Suprapubic skin (tissue), 4 donors: ENCODE measurements at regions not wholly inside any gene's neighbourhood (a gene's known extent, or its start where the extent isn't known, plus 50 kb on each side); places are given as distances from the start of the nearest gene placed in this dataset.

ENCODE experiments used
- DNase-seq, 2 donors: peaks; one replicate each; pipeline ENCODE4 v3.0.0-alpha.2; 2019; ENCODE audit warnings: low spot score in 2 of 2
- H3K27ac ChIP-seq: fragments of 200-600 bp; sonication (generic); one replicate; pipeline ENCODE4 v1.5.1; 2019
- H3K27me3 ChIP-seq: fragments of 200-600 bp; sonication (generic); one replicate; pipeline ENCODE4 v1.5.1; 2019
- H3K36me3 ChIP-seq: fragments of 200-600 bp; sonication (generic); one replicate; pipeline ENCODE4 v1.5.1; 2019
- H3K4me1 ChIP-seq: fragments of 200-600 bp; sonication (generic); one replicate; pipeline ENCODE4 v1.5.1; 2019
- H3K4me3 ChIP-seq: fragments of 200-600 bp; sonication (generic); one replicate; pipeline ENCODE4 v1.5.1; 2019; ENCODE audit warnings: mild to moderate bottlenecking
- H3K9me3 ChIP-seq: fragments of 200-600 bp; sonication (generic); one replicate; pipeline ENCODE4 v1.5.1; 2019
- EP300 ChIP-seq: sonication (generic); formaldehyde crosslinking; IDR thresholded peaks from one replicate; pipeline ENCODE4 v1.6.1; 2017; ENCODE audit warnings: antibody characterized with exemption
- POLR2A ChIP-seq, 2 donors: fragments of 450-650 bp; IDR thresholded peaks; one replicate each; pipeline ENCODE4 v1.6.1; 2017; ENCODE audit warnings: antibody characterized with exemption in 2 of 2, mild to moderate bottlenecking in 2 of 2, moderate library complexity in 2 of 2
- POLR2AphosphoS5 ChIP-seq, 3 donors: sonication (generic); formaldehyde crosslinking; IDR thresholded peaks; one replicate each; pipeline ENCODE4 v1.6.1; 2017; ENCODE audit warnings: antibody characterized with exemption in 3 of 3
- WGBS: methylation state at CpG from one replicate; pipeline ENCODE4 v1.1.5; 2018; 5-methylcytosine and 5-hydroxymethylcytosine counted together
- TF ChIP-seq, protein P1 (sequence below), 2 donors: fragments of 200-600 bp in 1 of 2; fragments of 450-650 bp in 1 of 2; sonication (generic) in 1 of 2; IDR thresholded peaks; one replicate each; pipeline ENCODE4 v1.5.1; 2016 to 2019; ENCODE audit warnings: antibody characterized with exemption in 2 of 2, mild to moderate bottlenecking in 1 of 2, moderate library complexity in 1 of 2

DNA sequence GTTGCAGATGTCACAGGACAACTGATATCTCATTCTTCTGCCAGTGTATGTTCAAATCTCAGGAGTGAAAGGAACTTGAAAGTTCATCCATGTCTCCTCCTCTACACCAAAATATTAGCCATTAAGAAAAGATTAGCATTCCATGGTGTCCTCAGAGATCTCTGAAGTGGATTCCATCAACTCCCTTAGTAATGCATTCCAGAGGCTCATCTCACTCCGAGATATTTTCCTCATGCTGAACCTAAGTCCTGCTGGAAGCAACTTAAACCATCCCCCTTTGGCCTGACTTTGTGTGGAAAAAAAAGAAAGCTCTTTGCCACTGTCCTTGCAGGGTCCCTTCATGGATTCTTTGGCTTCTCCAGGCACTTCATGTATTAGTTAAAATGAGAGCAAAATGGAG is 155.7 kb upstream of the ZNF462 start:
- H3K27ac ChIP-seq, result no peak overlapping the region
- TF ChIP-seq POLR2A (IDR thresholded peaks at IDR 0.05), result no peak
- no peak for TF ChIP-seq EP300
- TF ChIP-seq POLR2AphosphoS5 (IDR thresholded peaks at IDR 0.05), result no peak
- TF ChIP-seq, protein P1, sequence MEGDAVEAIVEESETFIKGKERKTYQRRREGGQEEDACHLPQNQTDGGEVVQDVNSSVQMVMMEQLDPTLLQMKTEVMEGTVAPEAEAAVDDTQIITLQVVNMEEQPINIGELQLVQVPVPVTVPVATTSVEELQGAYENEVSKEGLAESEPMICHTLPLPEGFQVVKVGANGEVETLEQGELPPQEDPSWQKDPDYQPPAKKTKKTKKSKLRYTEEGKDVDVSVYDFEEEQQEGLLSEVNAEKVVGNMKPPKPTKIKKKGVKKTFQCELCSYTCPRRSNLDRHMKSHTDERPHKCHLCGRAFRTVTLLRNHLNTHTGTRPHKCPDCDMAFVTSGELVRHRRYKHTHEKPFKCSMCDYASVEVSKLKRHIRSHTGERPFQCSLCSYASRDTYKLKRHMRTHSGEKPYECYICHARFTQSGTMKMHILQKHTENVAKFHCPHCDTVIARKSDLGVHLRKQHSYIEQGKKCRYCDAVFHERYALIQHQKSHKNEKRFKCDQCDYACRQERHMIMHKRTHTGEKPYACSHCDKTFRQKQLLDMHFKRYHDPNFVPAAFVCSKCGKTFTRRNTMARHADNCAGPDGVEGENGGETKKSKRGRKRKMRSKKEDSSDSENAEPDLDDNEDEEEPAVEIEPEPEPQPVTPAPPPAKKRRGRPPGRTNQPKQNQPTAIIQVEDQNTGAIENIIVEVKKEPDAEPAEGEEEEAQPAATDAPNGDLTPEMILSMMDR (IDR thresholded peaks at IDR 0.05), result no peak
- 47% methylated on average over 1 of the region's 1 CpG for WGBS
- H3K4me3 ChIP-seq, result no peak overlapping the region
- DNase-seq, result no peak
- H3K4me1 ChIP-seq, result no peaks in the 10 kb centered on the region
- H3K9me3 ChIP-seq, result no peaks in the 10 kb centered on the region
- H3K36me3 ChIP-seq, result no peaks in the 10 kb centered on the region
- no peaks in the 10 kb centered on the region for H3K27me3 ChIP-seq

DNA sequence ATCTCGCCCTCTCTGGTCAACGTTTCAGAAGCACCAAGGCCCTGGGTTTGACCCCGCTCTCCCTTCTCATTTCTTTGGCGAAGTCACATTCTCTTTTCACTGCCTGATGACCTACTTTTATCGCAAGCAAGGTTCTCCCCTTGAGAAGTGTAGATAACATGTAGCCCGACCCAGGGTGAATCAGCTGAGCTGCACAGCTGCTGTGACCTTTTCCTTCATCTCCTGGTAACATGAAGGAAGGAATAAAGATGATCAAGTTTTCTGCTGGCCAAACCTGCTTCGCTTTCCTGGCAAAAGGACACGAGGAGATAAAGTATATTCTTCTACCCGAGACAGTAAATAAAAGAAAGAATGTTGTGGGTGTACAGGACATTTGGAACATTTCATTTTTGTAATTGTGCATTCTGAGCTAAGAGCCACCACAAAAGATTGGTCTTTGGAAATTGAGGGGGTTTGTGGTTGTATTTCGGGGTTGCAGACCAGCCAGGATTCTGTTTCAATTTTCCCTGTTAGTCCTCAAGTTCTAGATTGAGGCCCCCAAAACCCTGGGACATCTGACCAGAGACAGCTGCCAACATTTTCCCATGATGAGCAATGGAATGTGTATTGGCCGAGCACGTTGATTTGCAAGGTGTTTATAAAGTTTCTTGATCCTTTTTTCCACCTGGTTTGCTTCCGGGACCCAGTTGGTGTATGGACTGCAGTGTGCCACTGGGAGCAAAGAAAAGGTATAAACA is 155.1 kb upstream of the ZNF462 start:
- no peaks in the 10 kb centered on the region for H3K9me3 ChIP-seq
- no peak for TF ChIP-seq EP300
- no peak for TF ChIP-seq POLR2AphosphoS5 (IDR thresholded peaks at IDR 0.05)
- TF ChIP-seq POLR2A (IDR thresholded peaks at IDR 0.05), result no peak
- TF ChIP-seq, protein P1 (IDR thresholded peaks at IDR 0.05), result no peak
- H3K36me3 ChIP-seq, result no peaks in the 10 kb centered on the region
- H3K27me3 ChIP-seq, result no peaks in the 10 kb centered on the region
- no peak overlapping the region for H3K4me3 ChIP-seq
- no peak overlapping the region for H3K27ac ChIP-seq
- H3K4me1 ChIP-seq, result no peaks in the 10 kb centered on the region
- no peak for DNase-seq
- 72% methylated on average over 13 of the region's 13 CpGs for WGBS

DNA sequence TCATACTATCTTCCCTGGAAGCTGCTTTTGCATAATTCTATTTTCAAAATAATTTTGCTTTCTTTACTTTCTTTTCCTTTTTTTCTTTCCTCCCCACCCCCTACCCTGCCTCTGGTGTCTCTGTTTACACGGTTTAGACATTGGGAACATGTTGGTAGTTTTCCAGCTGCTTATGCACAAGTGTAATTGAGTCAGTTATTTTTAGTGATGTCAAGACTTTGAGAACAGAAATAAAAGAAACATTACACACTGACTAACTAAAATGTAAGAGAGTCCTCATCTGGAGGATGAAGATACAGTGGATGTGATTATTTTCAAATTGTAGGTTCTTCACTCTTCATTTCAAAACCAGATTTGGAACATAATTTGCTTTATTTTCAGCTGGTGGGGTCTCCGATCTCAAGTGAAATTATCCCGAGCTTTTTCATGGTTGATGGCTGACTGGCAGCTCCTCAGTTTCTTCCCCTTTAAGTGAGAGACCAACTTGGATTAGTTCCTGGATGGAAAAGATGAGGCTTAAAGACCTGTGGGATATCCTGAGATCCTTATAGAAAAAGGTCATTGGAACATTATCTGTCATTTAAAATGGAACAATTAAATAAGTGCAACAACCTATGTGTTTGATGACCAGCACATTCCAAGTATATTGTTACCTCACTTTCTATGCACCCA is 154.4 kb upstream of the ZNF462 start:
- WGBS, result 59% methylated on average over 3 of the region's 3 CpGs
- TF ChIP-seq POLR2A (IDR thresholded peaks at IDR 0.05) (no peak), POLR2AphosphoS5 (IDR thresholded peaks at IDR 0.05) (no peak), EP300 (no peak)
- TF ChIP-seq, protein P1 (IDR thresholded peaks at IDR 0.05), result no peak
- H3K4me1 ChIP-seq, result no peaks in the 10 kb centered on the region
- no peak for DNase-seq
- H3K36me3 ChIP-seq, result no peaks in the 10 kb centered on the region
- no peaks in the 10 kb centered on the region for H3K9me3 ChIP-seq
- H3K4me3 ChIP-seq, result no peak overlapping the region
- no peaks in the 10 kb centered on the region for H3K27me3 ChIP-seq
- H3K27ac ChIP-seq, result no peak overlapping the region

DNA sequence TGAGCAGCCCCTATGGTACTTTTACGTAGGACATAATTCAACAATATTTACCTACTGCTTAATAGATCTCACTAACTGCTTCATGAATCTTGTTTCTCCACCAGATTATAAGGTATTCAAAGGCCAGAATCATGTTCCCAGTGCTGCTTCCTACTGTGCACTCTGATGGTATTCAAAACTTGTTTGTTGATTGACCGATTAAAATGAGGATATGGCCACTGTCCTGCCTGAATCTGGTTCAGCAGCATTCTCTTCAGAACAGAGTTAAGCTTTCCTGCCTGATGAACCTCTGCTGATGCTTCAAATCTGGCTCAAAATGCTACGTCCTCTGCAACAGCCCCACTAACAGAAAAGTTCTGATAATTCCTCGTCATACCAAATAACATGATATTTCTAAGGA is 150.7 kb upstream of the ZNF462 start:
- TF ChIP-seq, protein P1 (IDR thresholded peaks at IDR 0.05), result no peak
- TF ChIP-seq EP300, result no peak
- no peak for TF ChIP-seq POLR2AphosphoS5 (IDR thresholded peaks at IDR 0.05)
- no peak for TF ChIP-seq POLR2A (IDR thresholded peaks at IDR 0.05)
- Histone ChIP-seq H3K36me3 (no peaks in the 10 kb centered on the region), H3K27ac (no peak overlapping the region), H3K4me3 (no peak overlapping the region), H3K9me3 (no peaks in the 10 kb centered on the region), H3K27me3 (no peaks in the 10 kb centered on the region), H3K4me1 (peaks cover under 1% of the 10 kb centered on the region)
- WGBS, result 95% methylated on average over 4 of the region's 4 CpGs
- no peak for DNase-seq

DNA sequence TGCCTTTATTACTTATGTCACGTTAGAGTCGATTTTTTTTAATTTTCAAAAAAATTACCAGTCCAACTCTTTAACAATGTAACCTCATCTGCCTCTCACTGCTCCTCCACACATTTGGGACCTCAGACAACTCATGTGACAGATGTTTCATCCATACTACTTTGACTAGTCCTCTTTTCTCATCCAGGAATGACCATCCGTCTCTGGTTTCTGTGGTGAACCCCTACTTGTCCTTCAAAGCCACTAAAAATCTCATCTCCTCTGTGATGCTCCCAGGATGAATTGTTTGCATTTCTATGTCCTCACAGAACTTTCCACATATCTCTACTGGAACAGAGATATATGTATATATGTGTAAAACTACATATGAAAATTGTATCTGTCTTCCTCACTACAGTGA is 149.8 kb upstream of the ZNF462 start:
- TF ChIP-seq POLR2AphosphoS5 (IDR thresholded peaks at IDR 0.05) (no peak), EP300 (no peak), POLR2A (IDR thresholded peaks at IDR 0.05) (no peak)
- TF ChIP-seq, protein P1 (IDR thresholded peaks at IDR 0.05), result no peak
- Histone ChIP-seq H3K36me3 (no peaks in the 10 kb centered on the region), H3K9me3 (no peaks in the 10 kb centered on the region), H3K27me3 (no peaks in the 10 kb centered on the region), H3K4me3 (no peak overlapping the region), H3K4me1 (peaks cover 8% of the 10 kb centered on the region), H3K27ac (no peak overlapping the region)
- no peak for DNase-seq
- 90% methylated on average over 3 of the region's 3 CpGs for WGBS
